Spleen (tissue), 7 donors: ENCODE measurements at regions not wholly inside any gene's neighbourhood (a gene's known extent, or its start where the extent isn't known, plus 50 kb on each side); places are given as distances from the start of the nearest gene placed in this dataset.

Source experiments
- CTCF ChIP-seq, 11 experiments: fragments of 200-600 bp in 7 of 11; fragments of 450-650 bp in 4 of 11; sonication (generic) in 4 of 11; IDR thresholded peaks in 8 of 11; conservative IDR thresholded peaks in 3 of 11; 1 replicate in 7 of 11; 2 replicates in 4 of 11; pipeline versions ENCODE4 v1.4.0 to v1.8.0; 2016 to 2021; ENCODE audit warnings: antibody characterized with exemption in 11 of 11, inconsistent platforms in 4 of 11, mild to moderate bottlenecking in 1 of 11
- POLR2A ChIP-seq, 3 donors: fragments of 450-650 bp; IDR thresholded peaks; one replicate each; pipeline ENCODE4 v1.5.1; 2017; ENCODE audit warnings: antibody characterized with exemption in 3 of 3, mild to moderate bottlenecking in 1 of 3
- POLR2AphosphoS5 ChIP-seq, 3 donors: sonication (generic); formaldehyde crosslinking; IDR thresholded peaks; one replicate each; pipeline ENCODE4 v1.5.1; 2017; ENCODE audit warnings: antibody characterized with exemption in 3 of 3
- donor health status: DM: no; HTN: no; CAD: no; lungs with moderate emphysema.
- donor health status: DM: no; HTN: no; CAD: no.
- donor health status: DM: no; HTN: no; CAD: no.

GRCh38 chr11:92591521-92591920, 366.9 kb downstream of the FAT3 start:
- TF ChIP-seq CTCF (IDR thresholded peaks at IDR 0.05 in 8 of 11, conservative IDR thresholded peaks at IDR 0.05 in 3 of 11) (no peak), POLR2AphosphoS5 (IDR thresholded peaks at IDR 0.05) (no peak), POLR2A (IDR thresholded peaks at IDR 0.05) (no peak)
